Kidney (tissue), 13 donors: ENCODE measurements at regions not wholly inside any gene's neighbourhood (a gene's known extent, or its start where the extent isn't known, plus 50 kb on each side); places are given as distances from the start of the nearest gene placed in this dataset.

Experiments
- DNase-seq, 5 donors: peaks; one replicate each; pipeline ENCODE4 v3.0.0-alpha.2; 2013 to 2020
- FAIRE-seq: peaks from 2 replicates; lab custom pipeline; 2012; peaks lifted over from hg19 to GRCh38; lab: Jason Lieb, UNC
- H3K27ac ChIP-seq, 2 donors: one replicate each; pipeline ENCODE4 v1.7.0; 2013; ENCODE audit warnings: low read depth in 2 of 2, low read length in 2 of 2, inconsistent platforms in 1 of 2
- H3K27me3 ChIP-seq: one replicate; pipeline ENCODE4 v1.7.1; 2013; ENCODE audit warnings: low read length, inconsistent platforms; ENCODE audit not compliant: control insufficient read depth, insufficient read depth
- H3K36me3 ChIP-seq, 3 donors: one replicate each; pipeline versions ENCODE4 v1.7.0 to v1.7.1; 2013; ENCODE audit warnings: low read length in 3 of 3, control low read depth in 1 of 3, inconsistent platforms in 1 of 3; ENCODE audit not compliant: insufficient read depth in 3 of 3, control insufficient read depth in 2 of 3
- H3K4me1 ChIP-seq, 3 donors: one replicate each; pipeline versions ENCODE4 v1.7.0 to v1.7.1; 2013; ENCODE audit warnings: low read length in 3 of 3, inconsistent platforms in 1 of 3, low read depth in 1 of 3; ENCODE audit not compliant: control insufficient read depth in 2 of 3, insufficient read depth in 2 of 3
- H3K4me3 ChIP-seq, 3 donors: one replicate each; pipeline versions ENCODE4 v1.7.0 to v1.8.1; 2013; ENCODE audit warnings: low read length in 3 of 3, control low read depth in 1 of 3, inconsistent platforms in 1 of 3
- H3K9ac ChIP-seq, 3 donors: one replicate each; pipeline versions ENCODE4 v1.7.0 to v1.7.1; 2013; ENCODE audit warnings: low read length in 3 of 3, control low read depth in 1 of 3, inconsistent platforms in 1 of 3
- H3K9me3 ChIP-seq, 3 donors: one replicate each; pipeline versions ENCODE4 v1.7.0 to v1.7.1; 2013; ENCODE audit warnings: low read length in 3 of 3, control low read depth in 1 of 3, inconsistent platforms in 1 of 3; ENCODE audit not compliant: control insufficient read depth in 2 of 3, insufficient read depth in 1 of 3
- intact Hi-C: fragments of 100-400 bp; cut with DNase I; formaldehyde crosslinking; loops from one replicate; pipeline ENCODE4 v1.11.1; 2022
- TF ChIP-seq, protein P1 (sequence below): IDR thresholded peaks from 3 replicates; pipeline ENCODE4 v1.5.1; 2012; ENCODE audit warnings: mild to moderate bottlenecking, moderate library complexity, borderline replicate concordance; ENCODE audit not compliant: insufficient read depth; ENCODE audit errors: extremely low read depth
- donor health status: control.
- donor health status: control.
- donor health status: control.
- donor health status: control.
- donor health status: control.
- donor health status: DM: yes; HTN: yes; CAD: no.
- donor health status: Normal renal cell carcinoma (clear cell type).

DNA sequence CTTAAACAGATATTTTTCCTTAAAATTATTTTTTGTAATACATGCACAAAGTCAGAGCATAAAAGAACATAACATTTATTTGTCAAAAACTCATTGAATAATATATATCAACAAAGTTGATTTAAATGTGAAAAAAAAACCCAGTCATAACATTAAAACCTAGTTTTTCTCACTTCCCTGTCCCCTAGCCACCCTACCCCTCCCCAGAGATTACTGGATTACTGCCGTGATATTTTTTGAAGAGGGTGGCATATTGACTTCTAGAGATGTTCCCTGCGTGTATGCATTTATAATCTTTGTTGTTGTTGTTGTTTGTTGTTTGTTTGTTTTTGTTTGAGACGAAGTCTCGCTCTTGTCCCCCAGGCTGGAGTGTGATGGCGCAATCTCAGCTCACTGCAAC is 52.4 kb upstream of the ARMC2 start:
- H3K9ac ChIP-seq: no peak overlapping the region
- H3K27me3 ChIP-seq: no peaks in the 10 kb centered on the region
- H3K36me3 ChIP-seq: no peaks in the 10 kb centered on the region
- no peak overlapping the region for H3K4me3 ChIP-seq
- TF ChIP-seq, protein P1, sequence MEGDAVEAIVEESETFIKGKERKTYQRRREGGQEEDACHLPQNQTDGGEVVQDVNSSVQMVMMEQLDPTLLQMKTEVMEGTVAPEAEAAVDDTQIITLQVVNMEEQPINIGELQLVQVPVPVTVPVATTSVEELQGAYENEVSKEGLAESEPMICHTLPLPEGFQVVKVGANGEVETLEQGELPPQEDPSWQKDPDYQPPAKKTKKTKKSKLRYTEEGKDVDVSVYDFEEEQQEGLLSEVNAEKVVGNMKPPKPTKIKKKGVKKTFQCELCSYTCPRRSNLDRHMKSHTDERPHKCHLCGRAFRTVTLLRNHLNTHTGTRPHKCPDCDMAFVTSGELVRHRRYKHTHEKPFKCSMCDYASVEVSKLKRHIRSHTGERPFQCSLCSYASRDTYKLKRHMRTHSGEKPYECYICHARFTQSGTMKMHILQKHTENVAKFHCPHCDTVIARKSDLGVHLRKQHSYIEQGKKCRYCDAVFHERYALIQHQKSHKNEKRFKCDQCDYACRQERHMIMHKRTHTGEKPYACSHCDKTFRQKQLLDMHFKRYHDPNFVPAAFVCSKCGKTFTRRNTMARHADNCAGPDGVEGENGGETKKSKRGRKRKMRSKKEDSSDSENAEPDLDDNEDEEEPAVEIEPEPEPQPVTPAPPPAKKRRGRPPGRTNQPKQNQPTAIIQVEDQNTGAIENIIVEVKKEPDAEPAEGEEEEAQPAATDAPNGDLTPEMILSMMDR: no peak
- intact Hi-C loops: no loop called here
- H3K9me3 ChIP-seq: no peaks in the 10 kb centered on the region
- FAIRE-seq: no peak
- peaks cover 0 to 20% (median 17%) of the 10 kb centered on the region in 3 donors for H3K4me1 ChIP-seq
- H3K27ac ChIP-seq: no peak overlapping the region
- no peak for DNase-seq

DNA sequence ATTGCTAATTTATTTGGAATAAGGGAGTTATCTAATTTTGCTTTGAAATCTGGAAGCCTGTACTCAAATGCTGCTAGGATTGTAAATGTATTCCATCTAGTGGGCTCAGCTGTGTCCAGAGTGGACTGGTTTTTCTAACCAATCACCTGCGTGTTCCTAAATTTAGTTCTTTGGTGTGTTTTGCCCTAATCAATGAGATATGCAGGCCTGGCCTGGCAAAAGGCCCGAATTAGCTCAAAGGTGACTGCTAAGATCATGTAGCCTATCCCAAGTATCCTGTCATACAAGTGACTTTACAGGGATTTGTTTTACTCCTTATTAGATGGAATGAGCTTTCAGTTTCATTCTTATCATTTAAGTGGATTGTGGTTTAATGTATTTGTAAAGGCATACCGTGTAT is 51.3 kb upstream of the ARMC2 start:
- H3K27me3 ChIP-seq: no peaks in the 10 kb centered on the region

GRCh38 chr6:108797951-108798669 is 50.1 kb upstream of the ARMC2 start:
- intact Hi-C loops: no loop called here
- FAIRE-seq (no peak), DNase-seq (peak in 3 of 5 donors; percentile 21 to 41 (median 40))
- peak overlapping the region; percentile 17 to 76 for H3K27ac ChIP-seq
- H3K27me3 ChIP-seq: no peaks in the 10 kb centered on the region
- peaks cover 0 to 20% (median 17%) of the 10 kb centered on the region in 3 donors for H3K4me1 ChIP-seq
- H3K4me3 ChIP-seq: peak overlapping the region in 1 of 3 donors; percentile 30
- no peaks in the 10 kb centered on the region for H3K36me3 ChIP-seq
- peak overlapping the region in 1 of 3 donors; percentile 31 for H3K9ac ChIP-seq
- no peaks in the 10 kb centered on the region for H3K9me3 ChIP-seq
- TF ChIP-seq, protein P1: no peak

More for the DNA sequence above, 51.3 kb upstream of the ARMC2 start:
- TF ChIP-seq, protein P1: no peak
- Histone ChIP-seq H3K9me3 (no peaks in the 10 kb centered on the region), H3K4me1 (peaks cover 0 to 20% (median 17%) of the 10 kb centered on the region in 3 donors), H3K4me3 (no peak overlapping the region), H3K36me3 (no peaks in the 10 kb centered on the region), H3K27ac (no peak overlapping the region), H3K9ac (no peak overlapping the region)
- DNase-seq: no peak
- intact Hi-C loops: no loop called here
- no peak for FAIRE-seq
